ENCODE measurements at regions not wholly inside any gene's neighbourhood (a gene's known extent, or its start where the extent isn't known, plus 50 kb on each side); places are given as distances from the start of the nearest gene placed in this dataset.

- Histone ChIP-seq H3K4me3 (ENCODE audit: low read depth in 1 of 2, low read length in 2 of 2) (no peak overlapping the region), H3K36me3 (ENCODE audit: insufficient read depth, low read length) (no peaks in the 10 kb centered on the region), H3K27ac (ENCODE audit: low read depth, low read length) (no peak overlapping the region), H3K9me3 (ENCODE audit: low read length) (no peaks in the 10 kb centered on the region), H3K9ac (ENCODE audit: low read length) (no peak overlapping the region), H3K27me3 (ENCODE audit: control insufficient read depth in 1 of 2, insufficient read depth in 2 of 2, low read length in 2 of 2) (no peaks in the 10 kb centered on the region), H3K4me1 (ENCODE audit: insufficient read depth, low read length) (no peaks in the 10 kb centered on the region)
These were observed 341.0 kb downstream of the LMO4 start for GRCh38 chr1:87669674-87670073.

- no peak overlapping the region for H3K27ac ChIP-seq (ENCODE audit: low read depth, low read length)
These were observed 344.6 kb downstream of the LMO4 start for GRCh38 chr1:87673309-87673708.

GRCh38 chr1:87673748-87674147, 345.1 kb downstream of the LMO4 start:
- H3K27ac ChIP-seq (ENCODE audit: low read depth, low read length), result no peak overlapping the region
- no peak overlapping the region for H3K4me3 ChIP-seq (ENCODE audit: low read depth in 1 of 2, low read length in 2 of 2)
- no peaks in the 10 kb centered on the region for H3K9me3 ChIP-seq (ENCODE audit: low read length)
- no peaks in the 10 kb centered on the region for H3K27me3 ChIP-seq (ENCODE audit: control insufficient read depth in 1 of 2, insufficient read depth in 2 of 2, low read length in 2 of 2)
- H3K9ac ChIP-seq (ENCODE audit: low read length), result no peak overlapping the region
- H3K36me3 ChIP-seq (ENCODE audit: insufficient read depth, low read length), result no peaks in the 10 kb centered on the region
- no peaks in the 10 kb centered on the region for H3K4me1 ChIP-seq (ENCODE audit: insufficient read depth, low read length)

More at GRCh38 chr1:87673309-87673708, 344.6 kb downstream of the LMO4 start:
- no peaks in the 10 kb centered on the region for H3K27me3 ChIP-seq (ENCODE audit: control insufficient read depth in 1 of 2, insufficient read depth in 2 of 2, low read length in 2 of 2)
- H3K9me3 ChIP-seq (ENCODE audit: low read length), result no peaks in the 10 kb centered on the region
- H3K4me1 ChIP-seq (ENCODE audit: insufficient read depth, low read length), result no peaks in the 10 kb centered on the region
- H3K4me3 ChIP-seq (ENCODE audit: low read depth in 1 of 2, low read length in 2 of 2), result no peak overlapping the region
- no peaks in the 10 kb centered on the region for H3K36me3 ChIP-seq (ENCODE audit: insufficient read depth, low read length)
- H3K9ac ChIP-seq (ENCODE audit: low read length), result no peak overlapping the region

GRCh38 chr1:87674791-87675190, 346.1 kb downstream of the LMO4 start:
- Histone ChIP-seq H3K36me3 (ENCODE audit: insufficient read depth, low read length) (no peaks in the 10 kb centered on the region), H3K4me3 (ENCODE audit: low read depth in 1 of 2, low read length in 2 of 2) (no peak overlapping the region), H3K27ac (ENCODE audit: low read depth, low read length) (no peak overlapping the region), H3K27me3 (ENCODE audit: control insufficient read depth in 1 of 2, insufficient read depth in 2 of 2, low read length in 2 of 2) (no peaks in the 10 kb centered on the region), H3K4me1 (ENCODE audit: insufficient read depth, low read length) (no peaks in the 10 kb centered on the region), H3K9me3 (ENCODE audit: low read length) (no peaks in the 10 kb centered on the region), H3K9ac (ENCODE audit: low read length) (no peak overlapping the region)

GRCh38 chr1:87678266-87678665, 349.6 kb downstream of the LMO4 start:
- no peaks in the 10 kb centered on the region for H3K27me3 ChIP-seq (ENCODE audit: control insufficient read depth in 1 of 2, insufficient read depth in 2 of 2, low read length in 2 of 2)
- no peak overlapping the region for H3K9ac ChIP-seq (ENCODE audit: low read length)
- H3K27ac ChIP-seq (ENCODE audit: low read depth, low read length), result no peak overlapping the region

GRCh38 chr1:87682565-87682964, 353.9 kb downstream of the LMO4 start:
- no peak overlapping the region for H3K27ac ChIP-seq (ENCODE audit: low read depth, low read length)
- H3K9ac ChIP-seq (ENCODE audit: low read length), result no peak overlapping the region
- H3K4me3 ChIP-seq (ENCODE audit: low read depth in 1 of 2, low read length in 2 of 2), result no peak overlapping the region
- H3K9me3 ChIP-seq (ENCODE audit: low read length), result no peaks in the 10 kb centered on the region
- H3K4me1 ChIP-seq (ENCODE audit: insufficient read depth, low read length), result peaks cover 22% of the 10 kb centered on the region
- no peaks in the 10 kb centered on the region for H3K36me3 ChIP-seq (ENCODE audit: insufficient read depth, low read length)
- H3K27me3 ChIP-seq (ENCODE audit: control insufficient read depth in 1 of 2, insufficient read depth in 2 of 2, low read length in 2 of 2), result no peaks in the 10 kb centered on the region

More at GRCh38 chr1:87678266-87678665, 349.6 kb downstream of the LMO4 start:
- Histone ChIP-seq H3K9me3 (ENCODE audit: low read length) (no peaks in the 10 kb centered on the region), H3K4me3 (ENCODE audit: low read depth in 1 of 2, low read length in 2 of 2) (no peak overlapping the region), H3K4me1 (ENCODE audit: insufficient read depth, low read length) (no peaks in the 10 kb centered on the region), H3K36me3 (ENCODE audit: insufficient read depth, low read length) (no peaks in the 10 kb centered on the region)

GRCh38 chr1:87683196-87683956, 354.7 kb downstream of the LMO4 start:
- H3K36me3 ChIP-seq (ENCODE audit: insufficient read depth, low read length), result no peaks in the 10 kb centered on the region
- peaks cover 22% of the 10 kb centered on the region for H3K4me1 ChIP-seq (ENCODE audit: insufficient read depth, low read length)
- peak overlapping the region; percentile 72 for H3K9ac ChIP-seq (ENCODE audit: low read length)
- no peaks in the 10 kb centered on the region for H3K9me3 ChIP-seq (ENCODE audit: low read length)
- H3K4me3 ChIP-seq (ENCODE audit: low read depth in 1 of 2, low read length in 2 of 2), result peak overlapping the region in 1 of 2 donors; percentile 88
- H3K27me3 ChIP-seq (ENCODE audit: control insufficient read depth in 1 of 2, insufficient read depth in 2 of 2, low read length in 2 of 2), result no peaks in the 10 kb centered on the region
- no peak overlapping the region for H3K27ac ChIP-seq (ENCODE audit: low read depth, low read length)

- peaks cover 22% of the 10 kb centered on the region for H3K4me1 ChIP-seq (ENCODE audit: insufficient read depth, low read length)
- H3K27me3 ChIP-seq (ENCODE audit: control insufficient read depth in 1 of 2, insufficient read depth in 2 of 2, low read length in 2 of 2), result no peaks in the 10 kb centered on the region
- no peaks in the 10 kb centered on the region for H3K9me3 ChIP-seq (ENCODE audit: low read length)
- H3K9ac ChIP-seq (ENCODE audit: low read length), result peak overlapping the region; percentile 72
- H3K27ac ChIP-seq (ENCODE audit: low read depth, low read length), result peak overlapping the region; percentile 80
- H3K4me3 ChIP-seq (ENCODE audit: low read depth in 1 of 2, low read length in 2 of 2), result peak overlapping the region; percentile 38 to 88
- H3K36me3 ChIP-seq (ENCODE audit: insufficient read depth, low read length), result no peaks in the 10 kb centered on the region
These were observed 355.5 kb downstream of the LMO4 start for GRCh38 chr1:87684194-87684593.

- H3K27ac ChIP-seq (ENCODE audit: low read depth, low read length), result peak overlapping the region; percentile 80
- H3K4me3 ChIP-seq (ENCODE audit: low read depth in 1 of 2, low read length in 2 of 2), result peak overlapping the region; percentile 38 to 88
- no peaks in the 10 kb centered on the region for H3K27me3 ChIP-seq (ENCODE audit: control insufficient read depth in 1 of 2, insufficient read depth in 2 of 2, low read length in 2 of 2)
- H3K36me3 ChIP-seq (ENCODE audit: insufficient read depth, low read length), result no peaks in the 10 kb centered on the region
- peaks cover 22% of the 10 kb centered on the region for H3K4me1 ChIP-seq (ENCODE audit: insufficient read depth, low read length)
- H3K9ac ChIP-seq (ENCODE audit: low read length), result peak overlapping the region; percentile 72
- no peaks in the 10 kb centered on the region for H3K9me3 ChIP-seq (ENCODE audit: low read length)
These were observed 356.1 kb downstream of the LMO4 start for GRCh38 chr1:87684713-87685205.

- Histone ChIP-seq H3K27ac (ENCODE audit: low read depth, low read length) (peak overlapping the region; percentile 2), H3K4me3 (ENCODE audit: low read depth in 1 of 2, low read length in 2 of 2) (no peak overlapping the region), H3K9me3 (ENCODE audit: low read length) (no peaks in the 10 kb centered on the region)
These were observed 356.8 kb downstream of the LMO4 start for GRCh38 chr1:87685311-87686135.

GRCh38 chr1:87686136-87686495, 357.4 kb downstream of the LMO4 start:
- Histone ChIP-seq H3K4me1 (ENCODE audit: insufficient read depth, low read length) (peaks cover 22% of the 10 kb centered on the region), H3K9ac (ENCODE audit: low read length) (no peak overlapping the region), H3K27ac (ENCODE audit: low read depth, low read length) (peak overlapping the region; percentile 6), H3K9me3 (ENCODE audit: low read length) (no peaks in the 10 kb centered on the region), H3K4me3 (ENCODE audit: low read depth in 1 of 2, low read length in 2 of 2) (no peak overlapping the region), H3K27me3 (ENCODE audit: control insufficient read depth in 1 of 2, insufficient read depth in 2 of 2, low read length in 2 of 2) (no peaks in the 10 kb centered on the region), H3K36me3 (ENCODE audit: insufficient read depth, low read length) (no peaks in the 10 kb centered on the region)

More at GRCh38 chr1:87685311-87686135, 356.8 kb downstream of the LMO4 start:
- Histone ChIP-seq H3K36me3 (ENCODE audit: insufficient read depth, low read length) (no peaks in the 10 kb centered on the region), H3K27me3 (ENCODE audit: control insufficient read depth in 1 of 2, insufficient read depth in 2 of 2, low read length in 2 of 2) (no peaks in the 10 kb centered on the region), H3K4me1 (ENCODE audit: insufficient read depth, low read length) (peaks cover 22% of the 10 kb centered on the region), H3K9ac (ENCODE audit: low read length) (no peak overlapping the region)

Data from muscle layer of colon (tissue), 2 donors.